OCI-LY1 (cell line): ENCODE measurements at regions not wholly inside any gene's neighbourhood (a gene's known extent, or its start where the extent isn't known, plus 50 kb on each side); places are given as distances from the start of the nearest gene placed in this dataset.

Experiments
- EZH2 ChIP-seq: fragments of 200-600 bp; sonication (generic), shearing (Covaris generic); IDR thresholded peaks from 2 replicates; pipeline ENCODE4 v1.8.0; 2017; ENCODE audit warnings: borderline replicate concordance, mixed run types, mild to moderate bottlenecking, antibody characterized with exemption, low read length, moderate library complexity, mixed read lengths
- TF ChIP-seq, protein P1 (sequence below): fragments of 200-600 bp; sonication (generic), shearing (Covaris generic); IDR thresholded peaks from 2 replicates; pipeline ENCODE4 v1.5.1; 2017; ENCODE audit warnings: mild to moderate bottlenecking, antibody characterized with exemption, low read length, moderate library complexity, mixed read lengths

DNA sequence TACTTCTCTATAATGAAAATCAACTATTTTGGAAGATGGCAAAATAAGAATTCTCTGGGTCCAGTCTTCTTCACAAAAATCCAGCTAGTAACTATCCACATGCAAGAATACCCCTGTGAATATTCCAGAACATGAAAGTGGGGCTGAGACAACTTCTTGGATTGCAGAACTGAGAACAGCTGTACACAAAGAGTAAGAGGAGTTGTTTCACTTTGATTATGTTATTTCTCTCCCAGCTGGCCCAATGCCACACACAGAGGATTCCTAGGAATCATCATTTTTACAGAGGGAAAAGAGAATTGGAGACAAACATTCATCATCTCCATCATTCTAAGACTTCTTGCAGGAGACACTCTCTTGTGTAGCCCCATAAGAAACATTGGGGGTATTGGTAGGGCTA, 782.2 kb upstream of the LCORL start:
- TF ChIP-seq, protein P1, sequence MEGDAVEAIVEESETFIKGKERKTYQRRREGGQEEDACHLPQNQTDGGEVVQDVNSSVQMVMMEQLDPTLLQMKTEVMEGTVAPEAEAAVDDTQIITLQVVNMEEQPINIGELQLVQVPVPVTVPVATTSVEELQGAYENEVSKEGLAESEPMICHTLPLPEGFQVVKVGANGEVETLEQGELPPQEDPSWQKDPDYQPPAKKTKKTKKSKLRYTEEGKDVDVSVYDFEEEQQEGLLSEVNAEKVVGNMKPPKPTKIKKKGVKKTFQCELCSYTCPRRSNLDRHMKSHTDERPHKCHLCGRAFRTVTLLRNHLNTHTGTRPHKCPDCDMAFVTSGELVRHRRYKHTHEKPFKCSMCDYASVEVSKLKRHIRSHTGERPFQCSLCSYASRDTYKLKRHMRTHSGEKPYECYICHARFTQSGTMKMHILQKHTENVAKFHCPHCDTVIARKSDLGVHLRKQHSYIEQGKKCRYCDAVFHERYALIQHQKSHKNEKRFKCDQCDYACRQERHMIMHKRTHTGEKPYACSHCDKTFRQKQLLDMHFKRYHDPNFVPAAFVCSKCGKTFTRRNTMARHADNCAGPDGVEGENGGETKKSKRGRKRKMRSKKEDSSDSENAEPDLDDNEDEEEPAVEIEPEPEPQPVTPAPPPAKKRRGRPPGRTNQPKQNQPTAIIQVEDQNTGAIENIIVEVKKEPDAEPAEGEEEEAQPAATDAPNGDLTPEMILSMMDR = no peak
- no peak for TF ChIP-seq EZH2
